NCI-H748 treated with DMSO at 0.1 percent for 48 hours (cell line): ENCODE measurements at regions not wholly inside any gene's neighbourhood (a gene's known extent, or its start where the extent isn't known, plus 50 kb on each side); places are given as distances from the start of the nearest gene placed in this dataset.

Experiments used
- DNase-seq: peaks from one replicate; lab custom pipeline; 2025; lab: John Stamatoyannopoulos, UW

- no peak for DNase-seq
Observed at GRCh38 chr2:12828980-12829379, 112.2 kb downstream of the TRIB2 start.

DNA sequence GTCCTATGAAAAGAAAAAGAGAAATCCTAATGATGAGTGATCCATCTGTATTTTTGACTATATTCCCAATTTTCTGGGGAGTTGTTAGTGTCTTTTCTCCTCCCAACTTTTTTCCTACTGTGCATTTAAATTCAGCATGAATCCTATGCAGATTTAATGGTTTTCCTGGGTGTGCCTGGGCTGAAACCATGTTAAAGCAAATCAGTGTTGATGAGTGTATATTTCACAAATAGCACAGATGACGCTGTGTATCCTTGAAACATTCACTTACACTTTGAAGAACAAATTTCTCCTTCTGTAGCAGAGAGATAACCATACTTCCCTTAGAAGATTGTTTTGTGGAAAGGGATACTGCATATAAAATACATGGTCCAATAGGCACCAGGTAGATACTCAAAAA, 114.3 kb downstream of the TRIB2 start:
- no peak for DNase-seq

- no peak for DNase-seq
Observed at GRCh38 chr2:12834239-12834638, 117.5 kb downstream of the TRIB2 start.

GRCh38 chr2:12835733-12836132, 119.0 kb downstream of the TRIB2 start:
- DNase-seq, result no peak

DNA sequence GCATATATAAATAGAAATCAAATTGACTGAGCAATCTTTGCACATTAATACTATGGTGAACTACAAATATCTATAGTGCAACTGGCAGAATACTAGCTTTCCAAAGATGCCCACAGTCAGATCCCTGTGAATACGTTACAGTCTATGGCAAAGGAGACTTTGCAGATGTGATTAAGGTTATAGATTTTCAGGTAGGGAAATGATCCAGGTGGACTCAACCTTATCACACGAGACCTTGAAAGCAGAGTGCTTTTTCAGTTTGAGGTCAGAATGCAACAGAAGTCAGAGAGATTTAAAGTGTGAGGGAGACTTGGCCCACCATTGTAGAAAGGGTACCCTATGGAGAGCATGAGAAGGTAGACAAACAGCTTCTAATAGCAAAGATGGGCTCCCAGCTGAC, 122.6 kb downstream of the TRIB2 start:
- no peak for DNase-seq

DNA sequence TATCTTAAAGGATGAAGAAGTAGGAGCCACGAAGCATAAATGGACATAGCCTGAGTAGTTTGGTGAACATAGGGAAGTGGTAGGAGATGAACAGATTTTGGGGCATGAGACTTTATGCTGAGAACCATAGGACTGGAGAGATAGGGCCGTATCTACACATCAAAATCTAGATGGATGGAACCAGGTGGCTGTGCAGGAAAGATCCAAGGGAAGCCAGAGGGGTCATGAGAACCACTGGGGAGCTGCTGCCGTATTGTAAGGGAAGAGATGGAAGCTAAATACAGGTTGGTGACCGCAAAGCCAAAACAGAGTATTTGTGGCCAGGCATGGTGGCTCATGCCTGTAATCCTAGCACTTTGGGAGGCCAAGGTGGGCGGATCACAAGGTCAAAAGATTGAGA, 124.3 kb downstream of the TRIB2 start:
- DNase-seq, result no peak

DNA sequence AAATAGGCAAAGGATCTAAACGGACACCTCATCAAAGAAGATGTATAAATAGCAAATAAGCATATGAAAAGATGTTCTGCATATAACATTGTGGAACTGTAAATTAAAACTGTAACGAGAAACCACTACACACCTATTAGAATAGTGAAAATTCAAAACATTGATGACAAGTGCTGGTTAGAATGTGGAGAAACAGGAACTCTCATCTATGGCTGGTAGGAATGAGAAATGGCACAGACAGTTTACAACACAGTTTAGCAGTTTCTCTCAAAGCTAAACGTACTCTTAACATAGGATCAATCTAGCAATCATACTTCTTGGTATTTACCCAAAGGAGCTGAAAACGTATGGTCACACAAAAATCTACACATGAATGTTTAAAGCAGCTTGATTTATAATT, 126.2 kb downstream of the TRIB2 start:
- no peak for DNase-seq

- DNase-seq, result no peak
Observed at GRCh38 chr2:12844511-12844910, 127.8 kb downstream of the TRIB2 start.

- no peak for DNase-seq
Observed at GRCh38 chr2:12847694-12848575, 131.2 kb downstream of the TRIB2 start.

- no peak for DNase-seq
Observed at GRCh38 chr2:12852135-12852534, 135.4 kb downstream of the TRIB2 start.

DNA sequence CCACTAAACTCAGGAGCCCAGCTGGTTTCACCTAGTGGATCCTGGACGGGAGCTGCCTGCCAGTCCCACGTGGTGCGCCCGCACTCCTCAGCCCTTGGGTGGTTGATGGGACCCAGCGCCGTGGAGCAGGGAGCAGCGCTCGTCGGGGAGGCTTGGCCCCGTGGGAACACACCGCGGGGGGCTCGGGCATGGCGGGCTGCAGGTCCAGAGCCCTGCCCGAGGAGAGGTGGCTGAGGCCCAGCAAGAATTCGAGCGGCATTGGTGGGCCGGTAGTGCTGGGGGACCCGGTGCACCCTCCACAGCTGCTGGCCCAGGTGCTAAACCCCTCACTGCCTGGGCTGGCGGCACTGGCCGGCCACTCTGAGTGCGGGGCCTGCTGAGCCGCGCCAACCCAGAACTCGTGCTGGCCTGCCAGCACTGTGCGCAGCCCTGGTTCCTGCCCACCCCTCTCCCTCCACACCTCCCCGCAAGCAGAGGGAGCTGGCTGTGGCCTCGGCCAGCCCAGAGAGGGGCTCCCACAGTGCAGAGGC, 137.3 kb downstream of the TRIB2 start:
- no peak for DNase-seq

GRCh38 chr2:12855508-12855907, 138.8 kb downstream of the TRIB2 start:
- DNase-seq, result no peak

DNA sequence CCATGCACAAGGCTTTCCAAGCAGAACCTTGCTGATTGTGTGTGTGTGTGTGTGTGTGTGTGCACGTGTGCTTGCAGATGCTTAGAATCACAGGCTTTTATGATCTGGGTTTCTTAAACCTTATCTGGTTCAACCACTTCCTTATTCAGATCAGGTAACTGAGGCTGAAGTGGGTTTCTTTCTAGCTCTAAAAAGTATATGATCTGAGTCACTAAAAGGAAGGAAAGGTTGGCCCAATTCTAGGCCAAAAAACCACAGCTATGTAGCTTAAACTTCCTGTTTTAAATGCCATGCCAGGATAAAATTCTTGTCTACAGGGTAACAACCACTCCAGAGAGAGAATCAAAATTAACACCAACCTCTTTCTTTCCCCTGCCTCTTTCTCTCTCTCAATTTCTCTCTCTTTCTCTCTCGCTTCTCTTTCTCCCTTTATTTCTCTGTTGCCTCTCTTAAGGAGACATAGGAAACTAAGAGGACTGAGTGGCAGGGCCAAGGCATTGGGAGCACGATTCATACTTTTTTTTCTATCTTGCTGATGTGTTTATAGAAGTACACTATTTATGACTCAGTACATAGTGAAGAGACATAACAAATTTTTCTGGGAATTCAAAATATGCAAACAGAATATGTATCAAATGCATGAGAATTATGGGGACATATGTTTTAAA, 140.3 kb downstream of the TRIB2 start:
- no peak for DNase-seq

GRCh38 chr2:12857891-12858290, 141.2 kb downstream of the TRIB2 start:
- DNase-seq, result no peak

DNA sequence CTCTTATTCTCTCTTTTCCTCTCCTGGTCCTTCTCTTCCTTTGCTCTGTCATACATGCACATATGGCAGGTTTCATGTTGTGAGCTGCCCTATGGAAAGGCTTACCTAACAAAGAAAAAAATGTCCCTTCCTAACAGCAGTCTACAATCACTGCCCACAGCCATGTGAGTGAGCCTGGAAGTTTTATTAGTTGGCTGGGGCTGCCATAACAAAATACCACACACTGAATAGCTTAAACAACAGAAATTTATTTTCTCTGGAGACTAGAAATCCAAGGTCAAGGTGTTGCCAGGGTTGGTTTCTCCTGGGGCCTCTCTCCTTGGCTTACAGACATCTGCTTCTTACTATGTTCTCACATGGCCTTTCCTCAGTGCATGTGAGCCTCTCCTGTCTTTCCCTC, 142.1 kb downstream of the TRIB2 start:
- no peak for DNase-seq

- no peak for DNase-seq
Observed at GRCh38 chr2:12861344-12861930, 144.7 kb downstream of the TRIB2 start.

DNA sequence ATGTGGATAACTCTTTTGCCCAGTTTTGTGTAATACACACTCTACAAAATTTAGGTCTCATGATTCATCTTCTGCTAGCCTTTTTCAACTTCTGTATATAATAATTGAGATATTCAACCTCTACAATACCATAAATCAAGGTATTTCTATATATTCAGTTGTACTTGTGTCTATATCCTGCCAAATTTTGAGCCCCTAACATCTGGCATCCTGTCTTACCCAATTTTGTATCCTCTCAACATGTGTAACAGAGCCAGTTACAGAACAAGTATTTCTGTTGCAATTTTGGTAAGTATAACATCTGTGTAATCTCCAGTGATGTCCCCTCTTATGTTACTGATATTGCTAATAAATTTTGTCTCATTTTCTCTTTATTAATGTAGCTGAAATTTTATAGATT, 145.8 kb downstream of the TRIB2 start:
- DNase-seq, result no peak

DNA sequence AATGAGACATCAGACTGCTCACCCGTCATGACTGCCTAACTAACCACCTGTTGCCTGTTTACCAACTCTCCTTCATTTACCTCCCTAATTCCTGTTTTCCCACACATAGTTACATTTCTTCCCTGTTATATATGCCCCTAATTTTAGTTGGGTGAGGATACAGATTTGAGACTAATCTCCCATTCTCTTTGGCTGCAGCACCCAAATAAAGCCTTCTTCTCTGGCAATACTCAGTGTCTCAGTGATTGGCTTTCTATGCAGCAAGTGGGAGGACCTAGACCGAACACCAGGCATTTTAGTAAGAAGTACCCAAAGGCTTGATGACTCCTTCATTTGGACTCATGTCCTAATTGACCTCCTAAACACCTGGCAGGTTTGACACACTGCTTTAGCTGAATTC, 147.2 kb downstream of the TRIB2 start:
- no peak for DNase-seq

GRCh38 chr2:12867631-12868287, 151.0 kb downstream of the TRIB2 start:
- DNase-seq, result no peak

DNA sequence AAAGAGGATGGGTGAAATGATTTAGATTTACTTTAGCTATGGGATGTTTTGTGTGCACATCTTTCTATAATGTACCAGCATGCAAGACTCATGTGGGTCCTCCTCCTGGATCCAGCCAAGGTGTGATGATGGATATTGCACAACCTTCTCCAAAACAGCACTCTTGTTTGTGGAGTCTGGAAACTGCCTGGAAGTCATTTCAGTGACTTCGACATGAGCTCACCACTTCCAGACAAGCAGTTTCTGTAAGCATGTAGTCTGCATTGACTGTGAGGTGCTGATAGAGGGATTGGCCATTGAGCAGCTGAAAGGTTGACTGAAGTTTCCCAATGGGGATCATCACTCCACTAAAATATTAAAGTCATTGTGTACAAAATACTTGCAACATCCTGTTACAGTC, 154.0 kb downstream of the TRIB2 start:
- no peak for DNase-seq

DNA sequence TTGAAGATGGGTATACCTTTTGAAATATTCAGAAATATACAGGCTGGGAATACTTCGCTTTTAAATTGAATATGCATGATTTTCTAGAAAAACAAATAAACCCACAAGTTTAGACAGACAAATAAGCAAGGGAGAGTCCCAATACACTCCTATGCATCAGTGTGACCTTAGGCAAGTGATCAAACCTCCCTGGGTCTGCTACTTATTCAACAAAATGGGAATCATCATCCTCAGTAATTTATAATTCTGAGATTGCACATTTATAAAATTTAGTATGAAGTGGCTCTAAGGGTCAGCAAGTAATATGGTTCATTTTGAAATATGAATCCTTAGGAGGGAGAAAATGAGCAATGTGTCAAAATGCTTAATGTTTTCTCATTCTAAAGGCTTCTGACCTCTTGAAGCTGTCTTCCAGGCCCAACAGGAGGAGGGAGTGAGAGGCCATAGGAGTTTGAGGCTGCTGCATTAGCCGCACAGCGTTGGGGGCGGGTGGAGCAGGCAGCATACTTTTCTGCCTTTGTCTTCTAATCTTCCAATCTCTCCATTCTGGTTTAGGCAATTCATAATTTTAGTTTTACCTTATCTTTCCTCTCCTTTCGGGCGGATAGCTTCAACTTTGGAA, 155.1 kb downstream of the TRIB2 start:
- DNase-seq, result no peak

GRCh38 chr2:12877761-12878160, 161.0 kb downstream of the TRIB2 start:
- DNase-seq, result no peak
